Breast epithelium (tissue), 4 donors: ENCODE measurements at regions not wholly inside any gene's neighbourhood (a gene's known extent, or its start where the extent isn't known, plus 50 kb on each side); places are given as distances from the start of the nearest gene placed in this dataset.
"Not testable (repeated sequence)": the region's sequence is repeated elsewhere in the genome, so short reads cannot be mapped to it uniquely, and the experiment has no call there.

Experiments
- DNase-seq, 2 donors: peaks; one replicate each; pipeline ENCODE4 v3.0.0-alpha.2; 2019; ENCODE audit warnings: low spot score in 2 of 2
- H3K27ac ChIP-seq, 2 donors: fragments of 200-600 bp; sonication (generic) in 1 of 2; one replicate each; pipeline ENCODE4 v1.5.1; 2016 to 2019; ENCODE audit warnings: mild to moderate bottlenecking in 1 of 2
- H3K27me3 ChIP-seq, 2 donors: fragments of 200-600 bp; sonication (generic) in 1 of 2; one replicate each; pipeline versions ENCODE4 v1.5.1 to v1.6.0; 2017 to 2019; ENCODE audit warnings: control low read depth in 1 of 2, mild to moderate bottlenecking in 1 of 2
- H3K36me3 ChIP-seq: fragments of 200-600 bp; one replicate; pipeline ENCODE4 v1.5.1; 2019
- H3K4me1 ChIP-seq, 2 donors: fragments of 200-600 bp; sonication (generic); one replicate each; pipeline ENCODE4 v1.5.1; 2016 to 2019; ENCODE audit warnings: control low read depth in 1 of 2
- H3K4me3 ChIP-seq, 3 donors: fragments of 200-600 bp; sonication (generic); 1 replicate in 2 of 3; 2 replicates in 1 of 3; pipeline ENCODE4 v1.5.1; 2016 to 2019; ENCODE audit warnings: mild to moderate bottlenecking in 3 of 3, moderate library complexity in 2 of 3
- H3K9me3 ChIP-seq, 2 donors: fragments of 200-600 bp; sonication (generic) in 1 of 2; one replicate each; pipeline ENCODE4 v1.5.1; 2016 to 2019; ENCODE audit warnings: control low read depth in 1 of 2
- POLR2A ChIP-seq: fragments of 450-650 bp; IDR thresholded peaks from one replicate; pipeline ENCODE4 v1.6.1; 2016; ENCODE audit warnings: antibody characterized with exemption, mild to moderate bottlenecking, moderate library complexity
- POLR2AphosphoS5 ChIP-seq, 3 donors: sonication (generic); formaldehyde crosslinking; IDR thresholded peaks; one replicate each; pipeline ENCODE4 v1.6.1; 2017; ENCODE audit warnings: antibody characterized with exemption in 3 of 3
- intact Hi-C: fragments of 100-400 bp; cut with DNase I; formaldehyde crosslinking; loops from one replicate; pipeline ENCODE4 v1.15.1; 2023; ENCODE audit warnings: low total_unique reads
- TF ChIP-seq, protein P1 (sequence below), 3 donors: fragments of 450-650 bp; IDR thresholded peaks; one replicate each; pipeline ENCODE4 v1.5.1; 2016 to 2017; ENCODE audit warnings: antibody characterized with exemption in 3 of 3, mild to moderate bottlenecking in 3 of 3, moderate library complexity in 3 of 3

DNA sequence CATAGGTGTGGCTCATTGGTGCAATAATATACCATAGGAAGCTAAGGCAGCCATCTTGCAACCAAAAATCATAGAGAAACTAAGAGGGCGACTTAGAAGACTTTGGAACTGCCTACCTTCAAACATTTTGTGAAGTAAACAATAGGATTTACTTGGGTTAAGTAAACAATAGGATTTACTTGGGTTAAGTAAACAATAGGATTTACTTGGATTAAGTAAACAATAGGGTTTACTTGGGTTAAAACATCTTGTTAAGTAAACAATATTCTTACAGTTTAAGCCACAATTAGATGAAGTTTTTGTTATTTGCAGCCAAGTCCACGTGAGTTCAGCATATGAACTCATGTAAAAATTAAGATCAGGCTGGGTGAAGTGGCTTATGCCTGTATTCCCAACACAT is 722.4 kb upstream of the AUTS2 start:
- DNase-seq, result no peak
- Histone ChIP-seq H3K9me3 (no peaks in the 10 kb centered on the region), H3K4me3 (no peak overlapping the region), H3K27me3 (no peaks in the 10 kb centered on the region), H3K4me1 (no peaks in the 10 kb centered on the region), H3K27ac (no peak overlapping the region), H3K36me3 (no peaks in the 10 kb centered on the region)
- TF ChIP-seq POLR2A, result no peak
- intact Hi-C loops, result no loop called here

DNA sequence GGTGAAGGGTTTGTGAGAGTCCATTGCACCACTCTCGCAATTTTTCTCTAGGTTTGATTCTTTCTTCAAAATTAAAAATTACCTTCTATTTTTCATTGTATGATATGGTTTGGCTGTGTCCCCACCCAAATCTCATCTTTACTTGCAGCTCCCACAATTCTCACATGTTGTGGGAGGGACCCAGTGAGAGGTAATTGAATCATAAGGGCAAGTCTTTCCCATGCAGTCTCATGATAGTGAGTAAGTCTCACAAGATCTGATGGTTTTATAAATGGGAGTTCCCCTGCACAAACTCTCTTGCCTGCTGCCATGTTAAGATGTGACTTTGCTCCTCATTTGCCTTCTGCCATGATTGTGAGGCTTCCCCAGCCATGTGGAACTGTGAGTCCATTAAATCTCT is 711.2 kb upstream of the AUTS2 start:
- DNase-seq, H3K4me3 ChIP-seq, H3K9me3 ChIP-seq, H3K36me3 ChIP-seq, H3K27me3 ChIP-seq, H3K4me1 ChIP-seq, H3K27ac ChIP-seq, intact Hi-C loops: not testable (repeated sequence)

DNA sequence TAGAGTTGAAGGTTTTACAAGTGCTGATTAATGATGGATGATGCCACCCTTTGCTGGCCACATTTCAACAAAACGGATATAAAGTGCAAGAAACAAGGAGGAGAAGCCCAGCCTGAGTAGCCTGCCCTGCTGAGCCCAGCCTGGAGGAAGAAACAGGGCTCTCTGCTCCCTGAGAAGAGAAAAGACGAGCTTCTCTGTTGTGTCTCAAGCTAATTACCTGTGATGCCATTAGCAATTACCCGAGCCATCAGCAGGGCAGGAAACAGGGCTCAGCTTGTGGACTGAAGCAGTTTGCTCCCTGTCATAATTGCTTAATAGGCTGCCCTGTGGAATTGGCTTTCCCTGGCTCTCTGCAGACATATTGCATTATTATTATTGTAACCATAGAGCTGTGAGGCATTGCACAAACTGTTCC is 709.3 kb upstream of the AUTS2 start:
- Histone ChIP-seq H3K27me3 (no peaks in the 10 kb centered on the region), H3K4me3 (no peak overlapping the region), H3K4me1 (no peaks in the 10 kb centered on the region), H3K36me3 (no peaks in the 10 kb centered on the region), H3K27ac (no peak overlapping the region), H3K9me3 (no peaks in the 10 kb centered on the region)
- DNase-seq, result no peak
- TF ChIP-seq POLR2AphosphoS5 (IDR thresholded peaks at IDR 0.05), result no peak
- TF ChIP-seq, protein P1, sequence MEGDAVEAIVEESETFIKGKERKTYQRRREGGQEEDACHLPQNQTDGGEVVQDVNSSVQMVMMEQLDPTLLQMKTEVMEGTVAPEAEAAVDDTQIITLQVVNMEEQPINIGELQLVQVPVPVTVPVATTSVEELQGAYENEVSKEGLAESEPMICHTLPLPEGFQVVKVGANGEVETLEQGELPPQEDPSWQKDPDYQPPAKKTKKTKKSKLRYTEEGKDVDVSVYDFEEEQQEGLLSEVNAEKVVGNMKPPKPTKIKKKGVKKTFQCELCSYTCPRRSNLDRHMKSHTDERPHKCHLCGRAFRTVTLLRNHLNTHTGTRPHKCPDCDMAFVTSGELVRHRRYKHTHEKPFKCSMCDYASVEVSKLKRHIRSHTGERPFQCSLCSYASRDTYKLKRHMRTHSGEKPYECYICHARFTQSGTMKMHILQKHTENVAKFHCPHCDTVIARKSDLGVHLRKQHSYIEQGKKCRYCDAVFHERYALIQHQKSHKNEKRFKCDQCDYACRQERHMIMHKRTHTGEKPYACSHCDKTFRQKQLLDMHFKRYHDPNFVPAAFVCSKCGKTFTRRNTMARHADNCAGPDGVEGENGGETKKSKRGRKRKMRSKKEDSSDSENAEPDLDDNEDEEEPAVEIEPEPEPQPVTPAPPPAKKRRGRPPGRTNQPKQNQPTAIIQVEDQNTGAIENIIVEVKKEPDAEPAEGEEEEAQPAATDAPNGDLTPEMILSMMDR (IDR thresholded peaks at IDR 0.05), result no peak
- TF ChIP-seq POLR2A, result no peak
- intact Hi-C loops, result no loop called here

DNA sequence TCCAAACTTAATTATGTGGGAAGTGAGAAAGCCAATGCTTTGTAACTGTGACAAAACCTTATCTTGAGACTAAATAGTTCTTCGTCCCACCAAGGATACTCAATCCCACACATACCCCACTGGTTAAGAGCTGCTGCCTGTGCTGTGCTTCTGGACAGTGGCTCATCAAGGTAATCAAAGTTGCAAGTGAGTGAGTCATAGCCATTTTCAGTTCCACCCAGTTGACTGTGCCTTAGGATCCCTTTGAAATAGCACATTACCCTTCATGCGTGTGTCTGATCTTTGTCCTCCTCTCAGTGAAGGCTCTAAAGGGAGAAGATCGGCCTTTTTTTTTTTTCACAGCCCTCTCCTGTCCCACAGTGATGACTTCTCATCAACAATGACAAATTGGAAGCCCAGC is 706.0 kb upstream of the AUTS2 start:
- Histone ChIP-seq H3K4me3 (no peak overlapping the region), H3K27ac (no peak overlapping the region), H3K4me1 (no peaks in the 10 kb centered on the region), H3K9me3 (no peaks in the 10 kb centered on the region), H3K36me3 (no peaks in the 10 kb centered on the region), H3K27me3 (no peaks in the 10 kb centered on the region)
- intact Hi-C loops, result no loop called here
- DNase-seq, result no peak
- TF ChIP-seq POLR2AphosphoS5 (IDR thresholded peaks at IDR 0.05), result no peak
- TF ChIP-seq POLR2A, result no peak
- TF ChIP-seq, protein P1 (IDR thresholded peaks at IDR 0.05), result no peak

DNA sequence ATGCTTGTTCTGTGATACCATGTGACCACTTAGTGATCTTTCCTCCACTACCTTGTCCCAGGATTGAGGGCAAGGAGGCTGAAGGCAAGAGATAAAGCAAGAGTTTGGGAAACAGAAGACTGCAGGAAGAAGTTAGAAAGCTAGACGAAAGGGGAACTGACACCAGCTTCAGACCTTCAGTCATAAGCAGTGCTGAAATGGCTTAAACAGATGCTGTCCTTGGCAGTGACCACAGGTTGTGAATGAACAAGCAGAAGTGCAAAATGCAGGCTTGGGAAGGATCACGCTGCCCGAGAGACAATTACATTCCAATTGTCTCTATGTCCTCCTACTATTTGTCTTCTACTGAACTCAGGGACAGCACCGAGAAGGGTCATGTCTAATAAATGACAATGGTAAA is 704.9 kb upstream of the AUTS2 start:
- DNase-seq, result no peak
- Histone ChIP-seq H3K9me3 (no peaks in the 10 kb centered on the region), H3K27ac (no peak overlapping the region), H3K36me3 (no peaks in the 10 kb centered on the region), H3K27me3 (no peaks in the 10 kb centered on the region), H3K4me1 (no peaks in the 10 kb centered on the region), H3K4me3 (no peak overlapping the region)
- TF ChIP-seq POLR2A (no peak), POLR2AphosphoS5 (IDR thresholded peaks at IDR 0.05) (no peak)
- TF ChIP-seq, protein P1 (IDR thresholded peaks at IDR 0.05), result no peak
- intact Hi-C loops, result no loop called here

DNA sequence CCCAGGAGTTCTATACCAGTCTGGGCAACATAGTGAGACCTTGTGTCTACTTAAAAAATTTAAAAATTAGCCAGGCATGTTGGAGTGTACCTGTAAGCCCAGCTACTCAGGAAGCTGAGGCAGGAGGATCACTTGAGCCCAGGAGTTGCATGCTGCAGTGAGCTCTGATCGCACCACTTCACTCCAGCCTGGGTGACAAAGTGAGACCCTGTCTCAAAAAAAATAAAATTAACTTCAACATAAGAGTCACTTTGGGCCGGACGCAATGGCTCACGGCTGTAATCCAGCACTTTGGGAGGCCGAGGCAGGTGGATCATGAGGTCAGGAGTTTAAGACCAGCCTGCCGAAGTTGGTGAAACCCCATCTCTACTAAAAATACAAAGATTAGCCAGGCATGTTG is 699.1 kb upstream of the AUTS2 start:
- intact Hi-C loops, H3K27me3 ChIP-seq: not testable (repeated sequence)

DNA sequence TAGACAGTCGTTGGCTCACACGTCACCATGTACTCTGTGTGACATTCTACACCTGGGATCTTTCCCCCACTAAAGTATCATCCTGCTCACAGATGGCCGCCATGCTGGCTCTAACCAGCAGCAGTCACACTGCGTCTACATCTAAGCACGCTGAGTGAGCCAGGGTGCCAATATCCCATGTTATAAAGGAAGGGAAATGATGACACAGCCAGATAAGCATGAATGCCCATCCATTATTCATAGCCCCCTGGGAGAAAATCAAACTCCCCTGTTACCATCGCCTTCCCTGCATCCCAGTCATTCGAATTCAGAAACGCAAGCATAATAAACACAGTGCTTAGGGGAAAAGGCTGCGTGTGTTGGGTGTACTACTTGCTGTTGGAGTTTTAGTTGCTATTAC is 698.2 kb upstream of the AUTS2 start:
- no peaks in the 10 kb centered on the region for H3K27me3 ChIP-seq
- H3K9me3 ChIP-seq, result no peaks in the 10 kb centered on the region
- DNase-seq, result no peak
- H3K27ac ChIP-seq, result no peak overlapping the region
- H3K4me1 ChIP-seq, result no peaks in the 10 kb centered on the region
- H3K4me3 ChIP-seq, result no peak overlapping the region
- intact Hi-C loops, result no loop called here
- TF ChIP-seq POLR2AphosphoS5 (IDR thresholded peaks at IDR 0.05) (no peak), POLR2A (no peak)
- TF ChIP-seq, protein P1 (IDR thresholded peaks at IDR 0.05), result no peak
- H3K36me3 ChIP-seq, result no peaks in the 10 kb centered on the region

More for the DNA sequence above, 699.1 kb upstream of the AUTS2 start:
- H3K4me1 ChIP-seq, H3K27ac ChIP-seq, H3K4me3 ChIP-seq, H3K36me3 ChIP-seq, DNase-seq, H3K9me3 ChIP-seq: not testable (repeated sequence)
